ENCODE measurements at regions not wholly inside any gene's neighbourhood (a gene's known extent, or its start where the extent isn't known, plus 50 kb on each side); places are given as distances from the start of the nearest gene placed in this dataset.

DNA sequence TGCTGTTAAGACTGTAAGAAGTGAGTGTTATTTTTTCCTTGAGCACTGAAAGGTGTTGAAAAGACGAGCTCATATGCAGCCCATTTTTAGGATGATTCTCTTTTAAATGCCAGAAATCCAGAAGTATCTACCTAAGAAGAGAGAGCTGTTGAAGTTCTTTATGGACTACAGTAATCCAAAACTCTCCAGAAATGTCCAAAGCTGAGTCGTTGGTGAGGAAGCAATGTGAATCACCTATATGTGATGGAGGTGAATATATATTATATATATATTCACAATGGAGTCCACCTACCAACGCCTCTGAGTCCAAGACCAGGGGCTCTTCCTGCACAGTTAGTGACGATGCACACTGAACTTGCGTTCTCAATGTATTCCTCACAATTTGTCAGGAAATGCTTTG, 252.7 kb upstream of the PITRM1 start:
- intact Hi-C loops (cut with micrococcal nuclease) (no loop called here), in situ Hi-C loops (cut with MboI; ENCODE audit: low sequenced_read_pairs) (no loop called here), dilution Hi-C loops (cut with HindIII; ENCODE audit: low sequenced_read_pairs, unreplicated experiment) (no loop called here)
- Histone ChIP-seq H2BK5ac (ENCODE audit: low read depth, low read length, poor library complexity, severe bottlenecking) (no peak overlapping the region), H3K9me1 (ENCODE audit: insufficient read depth, low read length) (peaks cover 10% of the 10 kb centered on the region; the same call in 1 of the 2 replicates), H3K56ac (ENCODE audit: extremely low read depth, insufficient read depth, low read length) (no peak overlapping the region), H3K9me3 (ENCODE audit: control insufficient read depth, insufficient read depth, low read length) (no peaks in the 10 kb centered on the region), H4K91ac (ENCODE audit: insufficient read depth, low read depth, low read length) (peak overlapping the region; percentile 55), H3K18ac (ENCODE audit: low read depth, low read length) (no peak overlapping the region), H3K14ac (replicated peaks; ENCODE audit: low read depth, low read length) (peak overlapping the region; percentile 23), H3K27me3 (ENCODE audit: control insufficient read depth, insufficient read depth, low read length) (no peaks in the 10 kb centered on the region), H2BK120ac (ENCODE audit: low read depth, low read length) (peak overlapping the region; percentile 81), H3K36me3 (ENCODE audit: control insufficient read depth, insufficient read depth, low read length) (no peaks in the 10 kb centered on the region), H3K4ac (ENCODE audit: low read depth, low read length) (peak overlapping the region; percentile 79), H4K5ac (ENCODE audit: low read depth, low read length) (no peak overlapping the region), H2BK15ac (ENCODE audit: low read depth, low read length) (peak overlapping the region; percentile 60; the same call in 1 of the 3 replicates), H3K4me1 (ENCODE audit: control insufficient read depth, insufficient read depth, low read length) (peaks cover 14% of the 10 kb centered on the region), H3K4me2 (ENCODE audit: low read depth, low read length) (no peak overlapping the region), H3K79me1 (ENCODE audit: low read depth in 1 of 2, low read length in 2 of 2) (no peaks in the 10 kb centered on the region), H2AK9ac (replicated peaks; ENCODE audit: low read depth, low read length, poor library complexity) (no peak overlapping the region), H3K4me3 (ENCODE audit: insufficient read depth, low read depth, low read length) (no peak overlapping the region), H3K27ac (ENCODE audit: insufficient read depth, low read length) (peak overlapping the region; percentile 60; the same call in 1 of the 2 replicates), H3K23ac (ENCODE audit: low read depth, low read length) (0 out of 2 replicates have a peak overlapping the region, but pooled peaks have one; percentile 12), H2AFZ (replicated peaks; ENCODE audit: low read length, poor library complexity) (no peak overlapping the region), H2BK20ac (ENCODE audit: low read depth, low read length) (peak overlapping the region; percentile 86; the same call in 1 of the 2 replicates), H4K20me1 (ENCODE audit: insufficient read depth, low read length) (no peaks in the 10 kb centered on the region), H2AK5ac (ENCODE audit: low read depth, low read length) (peak overlapping the region; percentile 72; the same call in 1 of the 2 replicates), H3K9ac (ENCODE audit: low read depth, low read length) (no peak overlapping the region), H4K8ac (ENCODE audit: low read depth in 2 of 2, low read length in 2 of 2) (peak overlapping the region in 1 of 2 experiments; percentile 26; a peak in 1 of 4 replicates)
- no CpG with 5 or more reads among the region's 5 CpGs for WGBS, 2 experiments (ENCODE audit: extremely low coverage in 2 of 2, insufficient read length in 1 of 2)
- ATAC-seq (ENCODE audit: low read depth) (no peak), DNase-seq (peak; percentile 19)
- ChIA-PET CTCF (interaction anchor here (0.6 to 1.1 kb wide), 2 partner anchors 10 to 1072 kb away, joined by 3 to 4 read pairs; no protein-coding TSS in a partner anchor), POLR2A (ENCODE audit: unreplicated experiment) (interaction anchor here (0.5 kb wide), 1 partner anchor 349 kb away, joined by 3 read pairs; no protein-coding TSS in a partner anchor)
- BruUV-seq (replicated peaks) = no TSS peak
- TF ChIP-seq MXI1 (IDR thresholded peaks at IDR 0.05; ENCODE audit: borderline replicate concordance, low read depth, low read length) (no peak), MAZ (IDR thresholded peaks at IDR 0.05; ENCODE audit: borderline replicate concordance, low read depth, low read length) (no peak), CHD1 (IDR thresholded peaks at IDR 0.05; ENCODE audit: low read depth, low read length) (no peak), SMC3 (IDR thresholded peaks at IDR 0.05; ENCODE audit: low read depth, low read length) (no peak), FOS (IDR thresholded peaks at IDR 0.05; ENCODE audit: low read depth, low read length) (no peak), BHLHE40 (IDR thresholded peaks at IDR 0.05; ENCODE audit: low read depth, low read length) (no peak), NFE2L2 (IDR thresholded peaks at IDR 0.05; ENCODE audit: low read depth, low read length) (no peak), RAD21 (IDR thresholded peaks at IDR 0.05; ENCODE audit: low read length) (no peak), RCOR1 (IDR thresholded peaks at IDR 0.05; ENCODE audit: insufficient replicate concordance, low read length) (no peak), RFX5 (IDR thresholded peaks at IDR 0.05; ENCODE audit: low read depth, low read length) (no peak), POLR2A (IDR thresholded peaks at IDR 0.05; ENCODE audit: low read depth, low read length) (no peak), CEBPB (IDR thresholded peaks at IDR 0.05; ENCODE audit: low read depth, low read length) (no peak), MAFK (IDR thresholded peaks at IDR 0.05; ENCODE audit: low read depth, low read length) (no peak)
- TF ChIP-seq, protein P1, sequence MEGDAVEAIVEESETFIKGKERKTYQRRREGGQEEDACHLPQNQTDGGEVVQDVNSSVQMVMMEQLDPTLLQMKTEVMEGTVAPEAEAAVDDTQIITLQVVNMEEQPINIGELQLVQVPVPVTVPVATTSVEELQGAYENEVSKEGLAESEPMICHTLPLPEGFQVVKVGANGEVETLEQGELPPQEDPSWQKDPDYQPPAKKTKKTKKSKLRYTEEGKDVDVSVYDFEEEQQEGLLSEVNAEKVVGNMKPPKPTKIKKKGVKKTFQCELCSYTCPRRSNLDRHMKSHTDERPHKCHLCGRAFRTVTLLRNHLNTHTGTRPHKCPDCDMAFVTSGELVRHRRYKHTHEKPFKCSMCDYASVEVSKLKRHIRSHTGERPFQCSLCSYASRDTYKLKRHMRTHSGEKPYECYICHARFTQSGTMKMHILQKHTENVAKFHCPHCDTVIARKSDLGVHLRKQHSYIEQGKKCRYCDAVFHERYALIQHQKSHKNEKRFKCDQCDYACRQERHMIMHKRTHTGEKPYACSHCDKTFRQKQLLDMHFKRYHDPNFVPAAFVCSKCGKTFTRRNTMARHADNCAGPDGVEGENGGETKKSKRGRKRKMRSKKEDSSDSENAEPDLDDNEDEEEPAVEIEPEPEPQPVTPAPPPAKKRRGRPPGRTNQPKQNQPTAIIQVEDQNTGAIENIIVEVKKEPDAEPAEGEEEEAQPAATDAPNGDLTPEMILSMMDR (conservative IDR thresholded peaks at IDR 0.05; ENCODE audit: low read depth, low read length) = no peak
- TF ChIP-seq, protein P2, sequence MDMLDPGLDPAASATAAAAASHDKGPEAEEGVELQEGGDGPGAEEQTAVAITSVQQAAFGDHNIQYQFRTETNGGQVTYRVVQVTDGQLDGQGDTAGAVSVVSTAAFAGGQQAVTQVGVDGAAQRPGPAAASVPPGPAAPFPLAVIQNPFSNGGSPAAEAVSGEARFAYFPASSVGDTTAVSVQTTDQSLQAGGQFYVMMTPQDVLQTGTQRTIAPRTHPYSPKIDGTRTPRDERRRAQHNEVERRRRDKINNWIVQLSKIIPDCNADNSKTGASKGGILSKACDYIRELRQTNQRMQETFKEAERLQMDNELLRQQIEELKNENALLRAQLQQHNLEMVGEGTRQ (IDR thresholded peaks at IDR 0.05; ENCODE audit: low read depth, low read length) = no peak
- TF ChIP-seq, protein P3, sequence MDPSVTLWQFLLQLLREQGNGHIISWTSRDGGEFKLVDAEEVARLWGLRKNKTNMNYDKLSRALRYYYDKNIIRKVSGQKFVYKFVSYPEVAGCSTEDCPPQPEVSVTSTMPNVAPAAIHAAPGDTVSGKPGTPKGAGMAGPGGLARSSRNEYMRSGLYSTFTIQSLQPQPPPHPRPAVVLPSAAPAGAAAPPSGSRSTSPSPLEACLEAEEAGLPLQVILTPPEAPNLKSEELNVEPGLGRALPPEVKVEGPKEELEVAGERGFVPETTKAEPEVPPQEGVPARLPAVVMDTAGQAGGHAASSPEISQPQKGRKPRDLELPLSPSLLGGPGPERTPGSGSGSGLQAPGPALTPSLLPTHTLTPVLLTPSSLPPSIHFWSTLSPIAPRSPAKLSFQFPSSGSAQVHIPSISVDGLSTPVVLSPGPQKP (IDR thresholded peaks at IDR 0.05; ENCODE audit: borderline replicate concordance, low read depth, low read length) = no peak
